Caco-2 (cell line): ENCODE measurements at regions not wholly inside any gene's neighbourhood (a gene's known extent, or its start where the extent isn't known, plus 50 kb on each side); places are given as distances from the start of the nearest gene placed in this dataset.
A peak's percentile ranks its signal among the peaks of the same experiment; 100 is the strongest.

ENCODE experiments used
- BruUV-seq: library from RNA; stranded (reverse); fragments of 400-500 nt; replicated peaks from 2 replicates; lab custom pipeline; 2021; lab: Mats Ljungman, UMichigan
- CTCF ChIA-PET: fragments of 300-600 bp; sonication (Branson Sonifier 250); formaldehyde crosslinking; loops from one replicate; lab custom pipeline; 2022; ENCODE audit warnings: antibody characterized with exemption; lab: Charles Lee
- POLR2A ChIA-PET: fragments of 300-600 bp; sonication (Branson Sonifier 250); formaldehyde crosslinking; loops from one replicate; lab custom pipeline; 2022; ENCODE audit warnings: antibody characterized with exemption; lab: Charles Lee
- DNase-seq, 2 experiments: peaks; one replicate each; pipeline versions ENCODE4 v3.0.0 to v3.0.0-alpha.2; 2020 to 2022
- H3K27me3 ChIP-seq: replicated peaks from 2 replicates; pipeline ENCODE4 v1.6.0; 2011; ENCODE audit warnings: low read length; ENCODE audit not compliant: control insufficient read depth, insufficient read depth
- H3K36me3 ChIP-seq: 2 replicates; pipeline ENCODE4 v1.5.1; 2011; ENCODE audit warnings: low read length; ENCODE audit not compliant: control insufficient read depth, insufficient read depth
- H3K4me1 ChIP-seq: fragments of 250-450 bp; sonication (Bioruptor Pico); 2 replicates; pipeline ENCODE4 v1.5.1; 2020; ENCODE audit warnings: mild to moderate bottlenecking
- H3K4me3 ChIP-seq: 2 replicates; pipeline ENCODE4 v1.5.1; 2011; ENCODE audit warnings: low read depth, mild to moderate bottlenecking, control low read depth, low read length
- H3K9me3 ChIP-seq: fragments of 250-450 bp; sonication (Bioruptor Pico); 2 replicates; pipeline ENCODE4 v1.5.1; 2020; ENCODE audit warnings: mild to moderate bottlenecking, moderate library complexity
- H3K27ac Mint-ChIP-seq: one replicate; pipeline ENCODE4 v1.8.0; 2022; ENCODE audit warnings: mixed read lengths; ENCODE audit not compliant: unreplicated experiment
- H3K27me3 Mint-ChIP-seq: one replicate; pipeline ENCODE4 v1.8.0; 2022; ENCODE audit warnings: mixed read lengths; ENCODE audit not compliant: insufficient read depth, unreplicated experiment
- H3K36me3 Mint-ChIP-seq: one replicate; pipeline ENCODE4 v1.8.0; 2022; ENCODE audit warnings: mild to moderate bottlenecking, mixed read lengths; ENCODE audit not compliant: insufficient read depth, unreplicated experiment
- H3K4me1 Mint-ChIP-seq: one replicate; pipeline ENCODE4 v1.8.0; 2022; ENCODE audit warnings: low read depth, mixed read lengths; ENCODE audit not compliant: unreplicated experiment
- H3K4me3 Mint-ChIP-seq: one replicate; pipeline ENCODE4 v1.8.0; 2022; ENCODE audit warnings: mild to moderate bottlenecking, moderate library complexity, mixed read lengths; ENCODE audit not compliant: unreplicated experiment
- H3K9me3 Mint-ChIP-seq: one replicate; pipeline ENCODE4 v1.8.0; 2022; ENCODE audit warnings: mixed read lengths; ENCODE audit not compliant: unreplicated experiment
- intact Hi-C: fragments of 100-400 bp; cut with micrococcal nuclease; formaldehyde crosslinking; loops from one replicate; pipeline ENCODE4 v1.10.0; 2022; ENCODE audit not compliant: unreplicated experiment
- TF ChIP-seq, protein P1 (sequence below), 2 experiments: fragments of 200-600 bp in 1 of 2; IDR thresholded peaks; 1 replicate in 1 of 2; 2 replicates in 1 of 2; pipeline versions ENCODE4 v1.5.1 to v1.8.0; 2011 to 2022; ENCODE audit warnings: antibody characterized with exemption in 1 of 2, control low read depth in 1 of 2, inconsistent platforms in 1 of 2, low read depth in 1 of 2, low read length in 1 of 2, mild to moderate bottlenecking in 1 of 2, moderate library complexity in 1 of 2; ENCODE audit not compliant: insufficient read depth in 1 of 2, severe bottlenecking in 1 of 2, unreplicated experiment in 1 of 2

DNA sequence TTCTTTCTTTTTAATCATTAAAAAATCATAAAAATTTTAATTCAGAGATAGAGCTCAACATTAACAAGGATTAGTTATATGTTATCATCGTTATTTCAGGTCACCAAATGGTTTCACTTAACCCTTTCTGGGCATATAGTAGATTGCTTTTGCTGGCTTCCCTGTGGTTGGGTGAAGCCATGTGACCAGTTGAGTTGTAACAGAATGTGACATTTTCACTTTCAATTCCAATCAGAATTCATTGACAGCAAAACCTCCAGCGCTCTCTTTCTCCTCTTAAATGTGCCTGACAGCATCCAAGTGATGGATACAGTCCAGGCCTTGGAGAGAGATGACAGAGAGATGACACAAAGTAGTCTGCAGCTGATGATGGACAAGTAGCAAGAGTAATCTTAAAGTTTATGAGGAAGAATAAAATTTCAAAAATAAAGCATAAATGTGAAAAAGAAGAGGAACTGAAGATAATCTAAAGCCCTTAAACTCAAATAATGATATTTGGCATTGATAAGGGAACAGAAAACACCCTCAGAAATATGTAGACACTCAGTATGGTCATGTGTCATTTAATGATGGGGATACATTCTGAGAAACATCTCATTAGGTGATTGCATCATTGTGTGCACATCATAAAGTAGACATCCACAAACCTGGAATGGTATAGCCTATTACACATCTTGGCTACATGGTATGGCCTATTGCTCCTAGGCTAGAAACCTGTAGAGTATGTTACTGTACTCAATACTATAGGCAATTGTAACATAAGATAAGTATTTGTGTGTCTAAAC, 92.3 kb upstream of the QRFPR start:
- peaks cover 10% of the 10 kb centered on the region for H3K9me3 Mint-ChIP-seq
- DNase-seq: no peak
- no TSS peak for BruUV-seq
- TF ChIP-seq, protein P1, sequence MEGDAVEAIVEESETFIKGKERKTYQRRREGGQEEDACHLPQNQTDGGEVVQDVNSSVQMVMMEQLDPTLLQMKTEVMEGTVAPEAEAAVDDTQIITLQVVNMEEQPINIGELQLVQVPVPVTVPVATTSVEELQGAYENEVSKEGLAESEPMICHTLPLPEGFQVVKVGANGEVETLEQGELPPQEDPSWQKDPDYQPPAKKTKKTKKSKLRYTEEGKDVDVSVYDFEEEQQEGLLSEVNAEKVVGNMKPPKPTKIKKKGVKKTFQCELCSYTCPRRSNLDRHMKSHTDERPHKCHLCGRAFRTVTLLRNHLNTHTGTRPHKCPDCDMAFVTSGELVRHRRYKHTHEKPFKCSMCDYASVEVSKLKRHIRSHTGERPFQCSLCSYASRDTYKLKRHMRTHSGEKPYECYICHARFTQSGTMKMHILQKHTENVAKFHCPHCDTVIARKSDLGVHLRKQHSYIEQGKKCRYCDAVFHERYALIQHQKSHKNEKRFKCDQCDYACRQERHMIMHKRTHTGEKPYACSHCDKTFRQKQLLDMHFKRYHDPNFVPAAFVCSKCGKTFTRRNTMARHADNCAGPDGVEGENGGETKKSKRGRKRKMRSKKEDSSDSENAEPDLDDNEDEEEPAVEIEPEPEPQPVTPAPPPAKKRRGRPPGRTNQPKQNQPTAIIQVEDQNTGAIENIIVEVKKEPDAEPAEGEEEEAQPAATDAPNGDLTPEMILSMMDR (IDR thresholded peaks at IDR 0.05; ENCODE audit: insufficient read depth in 1 of 2, low read depth in 1 of 2, low read length in 1 of 2, severe bottlenecking in 1 of 2, unreplicated experiment in 1 of 2): no peak
- POLR2A ChIA-PET: no interaction called here
- H3K4me3 Mint-ChIP-seq: no peak overlapping the region
- H3K9me3 ChIP-seq: 0 out of 2 replicates have a peak, but pooled peaks cover 6% of the 10 kb centered on the region
- H3K27me3 Mint-ChIP-seq: no peaks in the 10 kb centered on the region
- H3K4me1 Mint-ChIP-seq: no peaks in the 10 kb centered on the region
- H3K36me3 Mint-ChIP-seq: no peaks in the 10 kb centered on the region
- intact Hi-C loops: no loop called here
- CTCF ChIA-PET: no interaction called here
- H3K4me1 ChIP-seq: no peaks in the 10 kb centered on the region
- no peaks in the 10 kb centered on the region for H3K27me3 ChIP-seq
- H3K36me3 ChIP-seq: no peaks in the 10 kb centered on the region
- no peak overlapping the region for H3K27ac Mint-ChIP-seq
- no peak overlapping the region for H3K4me3 ChIP-seq

DNA sequence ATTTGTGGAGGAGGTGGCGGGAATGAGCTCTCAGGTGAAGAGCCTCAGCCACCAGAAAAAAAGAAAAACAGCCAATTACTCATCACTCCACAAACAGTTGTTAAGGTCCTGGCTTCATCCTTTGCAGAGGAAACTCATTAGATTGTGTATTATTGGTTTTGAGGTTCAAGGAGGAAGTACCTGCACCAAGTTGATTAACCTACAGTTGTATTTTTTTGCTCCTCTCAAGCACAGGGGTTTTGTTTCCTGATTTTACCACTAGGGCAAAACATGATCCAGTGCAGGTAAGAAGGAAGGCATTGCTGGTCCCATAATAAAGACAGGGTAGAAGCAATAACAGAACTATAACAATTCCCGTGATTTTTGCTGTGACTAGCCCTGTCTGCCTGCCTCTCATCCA, 84.0 kb upstream of the QRFPR start:
- Mint-ChIP-seq H3K27ac (no peak overlapping the region), H3K36me3 (peaks cover 7% of the 10 kb centered on the region), H3K9me3 (peaks cover 19% of the 10 kb centered on the region), H3K27me3 (no peaks in the 10 kb centered on the region), H3K4me3 (no peak overlapping the region), H3K4me1 (no peaks in the 10 kb centered on the region)
- ChIA-PET CTCF (no interaction called here), POLR2A (no interaction called here)
- Histone ChIP-seq H3K27me3 (no peaks in the 10 kb centered on the region), H3K9me3 (no peaks in the 10 kb centered on the region), H3K36me3 (no peaks in the 10 kb centered on the region), H3K4me3 (no peak overlapping the region), H3K4me1 (no peaks in the 10 kb centered on the region)
- TF ChIP-seq, protein P1 (IDR thresholded peaks at IDR 0.05; ENCODE audit: insufficient read depth in 1 of 2, low read depth in 1 of 2, low read length in 1 of 2, severe bottlenecking in 1 of 2, unreplicated experiment in 1 of 2): no peak
- no peak for DNase-seq
- BruUV-seq: no TSS peak
- intact Hi-C loops: loop anchor here (5.0 kb wide), 1 partner anchor 93 kb away; no protein-coding TSS in a partner anchor

DNA sequence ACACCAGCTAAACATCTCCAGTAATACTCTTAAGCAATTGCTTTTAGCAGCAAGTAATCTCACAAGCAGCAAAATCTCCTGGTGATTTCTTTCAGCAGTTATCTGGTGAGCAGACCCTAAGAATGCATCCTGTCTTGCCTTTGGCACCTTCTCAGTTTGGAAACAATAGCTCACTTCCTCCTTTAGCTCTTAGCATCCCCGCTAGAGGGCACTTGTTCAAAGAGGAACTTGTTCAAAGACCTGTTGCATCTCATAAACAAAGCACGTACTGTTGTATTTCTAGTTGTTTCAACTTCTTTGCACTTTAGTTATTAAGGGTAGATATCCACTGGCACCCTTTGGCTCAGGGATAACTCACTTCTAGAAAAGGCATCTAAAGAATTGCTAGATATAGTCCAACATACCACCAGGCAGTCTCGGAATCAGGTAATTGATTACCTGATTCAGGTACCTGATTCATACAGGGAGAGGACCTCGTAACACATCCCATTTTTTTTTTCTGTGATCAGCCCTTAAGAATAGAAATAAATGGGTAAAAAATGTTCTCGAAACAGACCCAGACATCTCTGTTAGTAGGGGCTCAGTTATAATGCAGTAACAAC, 81.9 kb upstream of the QRFPR start:
- peak; percentile 50 to 62 for DNase-seq
- ChIA-PET POLR2A (no interaction called here), CTCF (interaction anchor here (0.6 to 1.1 kb wide), 9 partner anchors 10 to 274 kb away, joined by 3 to 15 read pairs (median 6); no protein-coding TSS in a partner anchor)
- peaks cover 7% of the 10 kb centered on the region for H3K36me3 Mint-ChIP-seq
- intact Hi-C loops: loop anchor here (1.0 to 5.0 kb wide), 3 partner anchors 90 to 274 kb away; no protein-coding TSS in a partner anchor
- H3K27me3 Mint-ChIP-seq: peaks cover 2% of the 10 kb centered on the region
- peaks cover 9% of the 10 kb centered on the region for H3K9me3 Mint-ChIP-seq
- Histone ChIP-seq H3K4me1 (no peaks in the 10 kb centered on the region), H3K27me3 (no peaks in the 10 kb centered on the region), H3K36me3 (no peaks in the 10 kb centered on the region), H3K9me3 (no peaks in the 10 kb centered on the region), H3K4me3 (no peak overlapping the region)
- no peak overlapping the region for H3K4me3 Mint-ChIP-seq
- H3K27ac Mint-ChIP-seq: no peak overlapping the region
- TF ChIP-seq, protein P1 (IDR thresholded peaks at IDR 0.05; ENCODE audit: insufficient read depth in 1 of 2, low read depth in 1 of 2, low read length in 1 of 2, severe bottlenecking in 1 of 2, unreplicated experiment in 1 of 2): peak; percentile 60 to 77
- BruUV-seq: no TSS peak
- no peaks in the 10 kb centered on the region for H3K4me1 Mint-ChIP-seq
